Karpas-422 (cell line): ENCODE measurements at regions not wholly inside any gene's neighbourhood (a gene's known extent, or its start where the extent isn't known, plus 50 kb on each side); places are given as distances from the start of the nearest gene placed in this dataset.

ENCODE experiments used
- DNase-seq: peaks from one replicate; pipeline ENCODE4 v3.0.0-alpha.2; 2015
- H2AFZ ChIP-seq: fragments of 200-600 bp; sonication (generic); 2 replicates; pipeline ENCODE4 v1.6.1; 2014; ENCODE audit warnings: antibody characterized with exemption, low read length, mixed read lengths
- H3K27ac ChIP-seq: fragments of 200-600 bp; sonication (generic); 2 replicates; pipeline ENCODE4 v1.5.1; 2014; ENCODE audit warnings: mild to moderate bottlenecking, low read length, moderate library complexity
- H3K27me3 ChIP-seq: fragments of 200-600 bp; sonication (generic); 2 replicates; pipeline ENCODE4 v1.6.1; 2014; ENCODE audit warnings: low read length, mixed read lengths
- H3K36me3 ChIP-seq: fragments of 200-600 bp; sonication (generic); 2 replicates; pipeline ENCODE4 v1.6.1; 2014; ENCODE audit warnings: low read length, mixed read lengths; ENCODE audit not compliant: insufficient read depth
- H3K4me1 ChIP-seq: fragments of 200-600 bp; sonication (generic); 2 replicates; pipeline ENCODE4 v1.6.1; 2014; ENCODE audit warnings: mild to moderate bottlenecking, low read length, mixed read lengths
- H3K4me2 ChIP-seq: fragments of 200-600 bp; sonication (generic); 2 replicates; pipeline ENCODE4 v1.6.1; 2014; ENCODE audit warnings: low read length, low read depth, mild to moderate bottlenecking; ENCODE audit not compliant: poor library complexity, severe bottlenecking
- H3K4me3 ChIP-seq: fragments of 200-600 bp; sonication (generic); 2 replicates; pipeline ENCODE4 v1.5.1; 2014; ENCODE audit warnings: mild to moderate bottlenecking, antibody characterized with exemption, low read length, mixed read lengths
- H3K79me2 ChIP-seq: fragments of 200-600 bp; sonication (generic); 2 replicates; pipeline ENCODE4 v1.6.1; 2014; ENCODE audit warnings: mild to moderate bottlenecking, low read length, mixed read lengths
- H3K9ac ChIP-seq: fragments of 200-600 bp; sonication (generic); 2 replicates; pipeline ENCODE4 v1.6.0; 2014; ENCODE audit warnings: low read length
- H3K9me2 ChIP-seq: fragments of 200-600 bp; sonication (generic), shearing (Covaris generic); replicated peaks from 2 replicates; pipeline ENCODE4 v1.6.0; 2014; ENCODE audit warnings: mild to moderate bottlenecking, low read length, moderate library complexity; ENCODE audit not compliant: insufficient read depth
- H3K9me3 ChIP-seq: fragments of 300-700, 200-600 bp; sonication (generic); 2 replicates; pipeline ENCODE4 v1.6.1; 2014; ENCODE audit warnings: low read length, mixed read lengths
- H4K20me1 ChIP-seq: fragments of 200-600 bp; sonication (generic); 2 replicates; pipeline ENCODE4 v1.6.1; 2014; ENCODE audit warnings: mild to moderate bottlenecking, antibody characterized with exemption, low read length, low read depth; ENCODE audit not compliant: insufficient read depth

DNA sequence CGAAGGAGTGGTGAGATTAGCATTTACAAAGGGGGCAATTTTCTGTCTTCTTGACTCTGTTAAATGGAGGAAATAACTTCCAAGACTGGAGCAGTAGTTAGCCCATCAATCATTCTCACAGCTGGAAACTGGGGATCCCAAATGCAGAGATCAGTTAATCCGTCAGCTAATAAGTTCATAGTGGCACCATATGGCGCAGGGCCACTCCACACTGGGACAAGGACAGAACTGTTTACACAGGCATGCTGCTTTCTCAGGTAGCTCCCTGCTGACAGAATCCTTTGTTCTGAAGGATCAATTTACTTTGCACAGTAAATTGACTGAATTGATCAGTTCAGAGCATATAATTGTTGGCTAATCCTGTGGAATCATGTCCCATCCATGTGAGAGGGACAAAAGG is 395.7 kb downstream of the TMEM161B start:
- H4K20me1 ChIP-seq: no peaks in the 10 kb centered on the region
- H3K4me1 ChIP-seq: no peaks in the 10 kb centered on the region
- no peak overlapping the region for H3K27ac ChIP-seq
- H3K9me3 ChIP-seq: no peaks in the 10 kb centered on the region
- no peaks in the 10 kb centered on the region for H3K79me2 ChIP-seq
- no peak overlapping the region for H3K4me3 ChIP-seq
- no peaks in the 10 kb centered on the region for H3K27me3 ChIP-seq
- no peak for DNase-seq
- no peaks in the 10 kb centered on the region for H3K36me3 ChIP-seq
- H2AFZ ChIP-seq: no peak overlapping the region
- H3K4me2 ChIP-seq: no peak overlapping the region
- H3K9ac ChIP-seq: no peak overlapping the region
- H3K9me2 ChIP-seq: no peaks in the 10 kb centered on the region

DNA sequence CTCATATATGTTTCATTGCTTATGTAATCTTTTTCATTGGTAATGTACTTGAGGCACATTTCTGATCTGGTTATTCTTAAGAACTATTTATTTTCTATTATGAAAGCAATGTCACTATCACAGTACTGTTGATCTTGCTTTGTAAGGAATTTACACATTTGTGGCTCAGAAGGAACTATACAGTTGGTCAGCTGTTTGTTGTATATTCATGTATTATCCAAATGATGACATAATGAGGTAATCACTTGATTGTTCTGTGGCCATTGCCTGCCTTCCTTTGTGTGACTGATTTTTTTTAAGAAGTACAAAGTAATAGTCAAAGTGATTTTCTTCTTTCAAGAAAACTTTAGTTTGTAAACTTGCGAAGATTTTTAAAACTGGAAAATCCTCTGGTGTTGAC is 399.9 kb downstream of the TMEM161B start:
- no peaks in the 10 kb centered on the region for H3K79me2 ChIP-seq
- no peak overlapping the region for H3K27ac ChIP-seq
- H3K27me3 ChIP-seq: no peaks in the 10 kb centered on the region
- no peak for DNase-seq
- no peaks in the 10 kb centered on the region for H3K36me3 ChIP-seq
- no peaks in the 10 kb centered on the region for H3K4me1 ChIP-seq
- H3K9ac ChIP-seq: no peak overlapping the region
- no peaks in the 10 kb centered on the region for H4K20me1 ChIP-seq
- H2AFZ ChIP-seq: no peak overlapping the region
- H3K9me2 ChIP-seq: no peaks in the 10 kb centered on the region
- H3K9me3 ChIP-seq: no peaks in the 10 kb centered on the region
- no peak overlapping the region for H3K4me3 ChIP-seq
- H3K4me2 ChIP-seq: no peak overlapping the region

DNA sequence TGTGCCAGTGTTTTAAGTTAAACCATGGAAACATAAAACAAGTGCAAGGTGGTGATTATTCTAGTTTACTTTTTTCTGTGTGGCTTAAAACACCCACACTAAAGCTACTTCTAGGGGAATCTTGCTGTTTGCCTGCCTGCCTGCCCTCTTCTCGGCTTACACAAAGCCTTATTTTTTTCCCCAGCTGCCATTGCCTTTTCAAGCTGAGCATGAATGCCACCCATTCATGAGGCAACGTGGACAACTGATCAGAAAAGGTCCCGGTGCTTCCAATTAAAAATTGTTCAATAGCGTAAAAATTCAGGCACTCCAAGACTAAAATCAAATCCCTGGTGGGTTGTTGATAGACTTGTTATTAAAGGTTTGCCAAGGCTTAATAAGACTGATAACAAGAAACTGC is 401.4 kb downstream of the TMEM161B start:
- Histone ChIP-seq H3K4me3 (no peak overlapping the region), H2AFZ (no peak overlapping the region), H3K36me3 (no peaks in the 10 kb centered on the region), H3K4me1 (no peaks in the 10 kb centered on the region), H3K79me2 (no peaks in the 10 kb centered on the region), H3K9ac (no peak overlapping the region), H3K4me2 (no peak overlapping the region), H3K9me2 (no peaks in the 10 kb centered on the region), H3K27ac (no peak overlapping the region), H3K27me3 (no peaks in the 10 kb centered on the region), H4K20me1 (no peaks in the 10 kb centered on the region), H3K9me3 (no peaks in the 10 kb centered on the region)
- DNase-seq: no peak

DNA sequence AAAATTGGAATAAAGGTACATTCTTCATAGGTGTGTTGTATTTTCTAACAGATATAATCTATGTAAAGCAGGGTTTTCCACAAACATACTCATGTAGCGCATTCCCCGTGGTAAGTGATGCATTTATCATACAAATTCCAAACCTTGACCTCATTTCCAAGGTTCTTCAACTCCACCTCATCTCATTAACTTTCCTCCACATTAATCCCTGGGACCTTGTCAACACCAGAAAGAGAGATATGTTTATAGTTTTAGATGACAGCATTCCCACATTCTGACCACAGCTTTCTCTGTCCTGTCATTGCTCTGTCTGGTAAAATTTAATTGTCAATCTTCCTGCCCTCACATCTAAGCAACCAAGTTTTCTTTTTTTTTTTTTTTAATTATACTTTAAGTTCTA is 415.1 kb downstream of the TMEM161B start:
- no peaks in the 10 kb centered on the region for H3K9me2 ChIP-seq
- H3K9ac ChIP-seq: no peak overlapping the region
- no peaks in the 10 kb centered on the region for H3K79me2 ChIP-seq
- no peak overlapping the region for H3K27ac ChIP-seq
- no peak for DNase-seq
- no peak overlapping the region for H2AFZ ChIP-seq
- no peaks in the 10 kb centered on the region for H3K36me3 ChIP-seq
- H3K9me3 ChIP-seq: no peaks in the 10 kb centered on the region
- H3K4me3 ChIP-seq: no peak overlapping the region
- H4K20me1 ChIP-seq: no peaks in the 10 kb centered on the region
- H3K27me3 ChIP-seq: no peaks in the 10 kb centered on the region
- no peaks in the 10 kb centered on the region for H3K4me1 ChIP-seq
- H3K4me2 ChIP-seq: no peak overlapping the region

DNA sequence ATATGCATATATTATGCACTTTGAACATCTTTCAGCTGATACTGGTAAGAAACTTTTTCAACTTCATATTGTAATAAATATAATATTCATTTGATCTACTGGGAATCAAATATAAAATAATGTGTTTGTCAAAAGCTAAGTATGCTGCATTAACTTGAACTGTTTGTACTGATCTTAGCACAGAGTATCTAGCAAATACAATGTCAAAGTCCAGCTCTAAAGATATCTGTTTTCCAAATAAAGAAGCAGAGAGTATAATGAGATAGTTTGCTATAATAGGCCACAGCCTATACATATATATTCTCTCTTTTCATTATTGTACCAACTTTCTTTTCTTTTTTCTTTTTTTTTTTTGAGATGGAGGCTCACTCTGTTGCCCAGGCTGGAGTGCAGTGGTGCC is 417.0 kb downstream of the TMEM161B start:
- no peak overlapping the region for H3K9ac ChIP-seq
- no peak overlapping the region for H3K4me3 ChIP-seq
- H3K27ac ChIP-seq: no peak overlapping the region
- H3K4me2 ChIP-seq: no peak overlapping the region
- no peaks in the 10 kb centered on the region for H4K20me1 ChIP-seq
- no peak for DNase-seq
- H3K79me2 ChIP-seq: no peaks in the 10 kb centered on the region
- no peaks in the 10 kb centered on the region for H3K9me2 ChIP-seq
- H3K27me3 ChIP-seq: no peaks in the 10 kb centered on the region
- no peaks in the 10 kb centered on the region for H3K9me3 ChIP-seq
- H3K4me1 ChIP-seq: no peaks in the 10 kb centered on the region
- H2AFZ ChIP-seq: no peak overlapping the region
- H3K36me3 ChIP-seq: no peaks in the 10 kb centered on the region

DNA sequence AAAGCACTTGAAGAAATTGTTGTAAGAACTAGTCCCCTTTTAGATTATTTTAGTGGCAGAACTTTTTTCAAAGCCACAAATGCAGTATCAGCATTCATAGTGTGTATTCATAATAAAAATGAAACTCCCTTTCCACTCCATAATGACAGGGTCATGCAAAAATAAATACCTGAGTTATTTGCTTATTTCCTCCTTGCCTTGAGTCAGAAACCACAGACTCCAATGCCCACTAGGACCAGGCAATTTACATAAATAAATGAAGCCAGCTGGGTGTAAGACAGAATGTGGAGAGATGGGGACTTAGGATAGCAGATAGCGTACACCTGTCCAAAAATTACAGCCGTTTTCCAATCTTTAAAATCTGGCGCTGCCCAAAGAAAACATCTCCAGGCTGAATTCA is 417.8 kb downstream of the TMEM161B start:
- H4K20me1 ChIP-seq: no peaks in the 10 kb centered on the region

DNA sequence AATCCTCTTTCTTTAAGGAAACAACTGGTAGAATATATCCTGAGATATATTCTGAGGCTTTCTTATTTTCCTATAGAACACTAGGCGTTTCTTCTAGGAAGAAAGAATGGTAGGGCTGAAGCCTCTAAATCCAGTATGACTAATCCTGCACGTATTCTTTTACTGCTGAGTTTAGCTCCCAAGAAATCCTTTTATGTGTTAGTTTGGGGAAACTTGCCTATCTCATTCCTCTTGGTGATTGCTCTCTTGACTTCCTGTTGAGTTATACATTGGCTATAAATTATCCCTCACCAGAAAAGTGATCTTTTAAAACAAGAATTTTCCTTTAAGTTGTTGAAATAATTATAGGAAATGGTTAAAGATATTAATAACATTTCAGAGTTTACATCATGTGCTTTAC is 422.9 kb downstream of the TMEM161B start:
- DNase-seq: no peak
- Histone ChIP-seq H3K4me1 (no peaks in the 10 kb centered on the region), H4K20me1 (no peaks in the 10 kb centered on the region), H3K79me2 (no peaks in the 10 kb centered on the region), H3K27me3 (no peaks in the 10 kb centered on the region), H3K9ac (no peak overlapping the region), H3K4me2 (no peak overlapping the region), H3K9me2 (no peaks in the 10 kb centered on the region), H2AFZ (no peak overlapping the region), H3K36me3 (no peaks in the 10 kb centered on the region), H3K27ac (no peak overlapping the region), H3K4me3 (no peak overlapping the region), H3K9me3 (no peaks in the 10 kb centered on the region)

More for the DNA sequence above, 417.8 kb downstream of the TMEM161B start:
- H3K4me2 ChIP-seq: no peak overlapping the region
- DNase-seq: no peak
- H3K27me3 ChIP-seq: no peaks in the 10 kb centered on the region
- H3K79me2 ChIP-seq: no peaks in the 10 kb centered on the region
- no peak overlapping the region for H3K9ac ChIP-seq
- H3K9me3 ChIP-seq: no peaks in the 10 kb centered on the region
- no peaks in the 10 kb centered on the region for H3K36me3 ChIP-seq
- no peak overlapping the region for H3K4me3 ChIP-seq
- H3K27ac ChIP-seq: no peak overlapping the region
- H3K9me2 ChIP-seq: no peaks in the 10 kb centered on the region
- H2AFZ ChIP-seq: no peak overlapping the region
- H3K4me1 ChIP-seq: no peaks in the 10 kb centered on the region

DNA sequence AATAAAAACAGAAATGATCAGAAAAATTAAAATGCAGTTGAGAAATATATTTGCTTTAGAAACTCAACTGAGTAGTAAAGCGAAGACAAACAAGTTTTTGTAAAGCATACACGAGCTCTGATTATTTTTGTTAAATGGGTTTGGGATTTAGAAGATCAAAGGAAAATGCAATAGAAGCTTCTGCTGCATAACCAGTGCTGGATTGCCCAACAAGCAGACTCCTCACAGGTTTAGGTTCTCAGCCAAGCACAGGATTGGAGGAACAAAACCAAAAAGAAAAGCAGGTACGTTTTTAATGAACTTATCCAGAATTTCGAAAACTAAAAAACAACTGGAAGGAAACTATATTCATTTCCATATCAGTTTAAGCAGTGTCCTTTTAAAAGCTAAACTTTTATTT is 423.8 kb downstream of the TMEM161B start:
- Histone ChIP-seq H3K36me3 (no peaks in the 10 kb centered on the region), H3K4me3 (no peak overlapping the region), H3K27me3 (no peaks in the 10 kb centered on the region), H3K9me2 (no peaks in the 10 kb centered on the region), H2AFZ (no peak overlapping the region), H4K20me1 (no peaks in the 10 kb centered on the region), H3K9ac (no peak overlapping the region), H3K79me2 (no peaks in the 10 kb centered on the region), H3K9me3 (no peaks in the 10 kb centered on the region), H3K4me1 (no peaks in the 10 kb centered on the region), H3K4me2 (no peak overlapping the region), H3K27ac (no peak overlapping the region)
- no peak for DNase-seq

DNA sequence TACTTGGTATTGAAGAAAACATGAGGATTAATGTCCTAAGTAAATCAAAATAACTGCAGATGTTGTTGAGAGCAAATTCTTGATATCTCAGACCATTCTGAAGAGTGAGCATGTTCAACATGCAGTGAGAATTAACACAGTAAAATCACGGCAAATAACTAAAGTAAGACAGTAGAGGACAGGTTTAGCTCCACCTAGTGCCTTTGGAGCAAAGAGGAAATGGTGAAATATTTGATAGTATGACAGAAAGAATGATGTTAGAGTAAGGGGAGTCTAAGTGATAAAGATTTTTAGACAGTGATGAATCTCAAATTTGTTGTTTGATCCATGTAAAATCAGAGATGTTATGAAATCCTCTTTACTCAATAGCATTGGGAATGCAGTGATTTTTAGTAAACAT is 424.2 kb downstream of the TMEM161B start:
- no peak overlapping the region for H3K4me3 ChIP-seq
- H2AFZ ChIP-seq: no peak overlapping the region
- H3K79me2 ChIP-seq: no peaks in the 10 kb centered on the region
- H3K9me2 ChIP-seq: no peaks in the 10 kb centered on the region
- H4K20me1 ChIP-seq: no peaks in the 10 kb centered on the region
- H3K36me3 ChIP-seq: no peaks in the 10 kb centered on the region
- no peak overlapping the region for H3K27ac ChIP-seq
- H3K9ac ChIP-seq: no peak overlapping the region
- no peaks in the 10 kb centered on the region for H3K4me1 ChIP-seq
- no peaks in the 10 kb centered on the region for H3K9me3 ChIP-seq
- peak; percentile 44 for DNase-seq
- H3K4me2 ChIP-seq: no peak overlapping the region
- H3K27me3 ChIP-seq: no peaks in the 10 kb centered on the region
